K562 (cell line): ENCODE measurements at regions not wholly inside any gene's neighbourhood (a gene's known extent, or its start where the extent isn't known, plus 50 kb on each side); places are given as distances from the start of the nearest gene placed in this dataset.

Experiments used
- ATAC-seq: fragments of 200-7000 bp; cut with Tn5 transposase; 3 replicates; pipeline ENCODE4 v1.9.1; 2020; ENCODE audit warnings: moderate library complexity
- BruUV-seq: library from RNA; stranded (reverse); fragments of 400-500 nt; replicated peaks from 2 replicates; lab custom pipeline; 2021; lab: Mats Ljungman, UMichigan
- CTCF ChIA-PET: fragments of 300-600 bp; formaldehyde crosslinking; extraction: SDS; loops from one replicate; lab custom pipeline; 2021; ENCODE audit warnings: low intra/inter-chr PET ratio; lab: Yijun Ruan, JAX
- POLR2A ChIA-PET: fragments of 300-600, 350-650 bp; sonication (Branson Sonifier 250); formaldehyde crosslinking; extraction: SDS; loops from one replicate; lab custom pipeline; 2021; ENCODE audit warnings: antibody characterized with exemption, inconsistent platforms; lab: Yijun Ruan, JAX
- DNase-seq, 4 experiments: peaks; one replicate each; pipeline versions ENCODE4 v3.0.0 to v3.0.0-alpha.2; 2011 to 2018; ENCODE audit warnings: low spot score in 3 of 4, mixed read lengths in 3 of 4; ENCODE audit errors: extremely low read depth in 1 of 4
- FAIRE-seq: peaks from 2 replicates; lab custom pipeline; 2011; peaks lifted over from hg19 to GRCh38; lab: Jason Lieb, UNC
- H2AFZ ChIP-seq: 2 replicates; pipeline ENCODE4 v1.6.0; 2011; ENCODE audit warnings: low read depth, low read length, control low read depth, inconsistent platforms
- H3K27ac ChIP-seq: fragments of 200-600 bp; 3 replicates; pipeline ENCODE4 v1.8.0; 2011; ENCODE audit warnings: low read depth, mild to moderate bottlenecking, control low read depth, inconsistent platforms, low read length, moderate library complexity, mixed read lengths; ENCODE audit errors: extremely low read depth
- H3K27me3 ChIP-seq, 2 experiments: fragments of 300-600 bp in 1 of 2; 2 replicates in 1 of 2; 3 replicates in 1 of 2; pipeline versions ENCODE4 v1.6.0 to v1.8.0; 2011; ENCODE audit warnings: inconsistent platforms in 2 of 2, low read length in 2 of 2, mild to moderate bottlenecking in 1 of 2, mixed read lengths in 1 of 2, moderate library complexity in 1 of 2; ENCODE audit not compliant: control insufficient read depth in 2 of 2, insufficient read depth in 2 of 2
- H3K36me3 ChIP-seq: fragments of 300-600 bp; 3 replicates; pipeline ENCODE4 v1.8.0; 2011; ENCODE audit warnings: mild to moderate bottlenecking, low read length, inconsistent platforms; ENCODE audit not compliant: control insufficient read depth, insufficient read depth
- H3K4me1 ChIP-seq, 2 experiments: fragments of 200-600 bp in 1 of 2; replicated peaks in 1 of 2; 2 replicates in 1 of 2; 3 replicates in 1 of 2; pipeline versions ENCODE4 v1.5.1 to v1.8.0; 2011; ENCODE audit warnings: inconsistent platforms in 2 of 2, low read length in 2 of 2, mild to moderate bottlenecking in 1 of 2, mixed read lengths in 1 of 2, moderate library complexity in 1 of 2; ENCODE audit not compliant: control insufficient read depth in 2 of 2, insufficient read depth in 2 of 2
- H3K4me2 ChIP-seq: 2 replicates; pipeline ENCODE4 v1.6.1; 2011; ENCODE audit warnings: low read length, control low read depth, inconsistent platforms, mixed read lengths; ENCODE audit not compliant: insufficient read depth
- H3K4me3 ChIP-seq: fragments of 200-600 bp; sonication (generic), shearing (Covaris generic); 2 replicates; pipeline ENCODE4 v1.5.1; 2016; ENCODE audit warnings: control low read depth, inconsistent platforms
- H3K79me2 ChIP-seq: fragments of 200-600 bp; 3 replicates; pipeline ENCODE4 v1.8.0; 2011; ENCODE audit warnings: low read length, inconsistent platforms; ENCODE audit not compliant: control insufficient read depth, insufficient read depth
- H3K9ac ChIP-seq, 2 experiments: 2 replicates each; pipeline versions ENCODE4 v1.6.0 to v1.6.1; 2011; ENCODE audit warnings: low read depth in 2 of 2, low read length in 2 of 2, control low read depth in 1 of 2, inconsistent platforms in 1 of 2, mild to moderate bottlenecking in 1 of 2, mixed read lengths in 1 of 2; ENCODE audit not compliant: insufficient read depth in 1 of 2
- H3K9me1 ChIP-seq: one replicate; pipeline ENCODE4 v1.6.0; 2011; ENCODE audit warnings: inconsistent platforms, mild to moderate bottlenecking, low read length, moderate library complexity; ENCODE audit not compliant: control insufficient read depth, insufficient read depth
- H3K9me3 ChIP-seq: replicated peaks from 2 replicates; pipeline ENCODE4 v1.5.1; 2011; ENCODE audit warnings: low read depth, low read length, inconsistent platforms; ENCODE audit not compliant: control insufficient read depth, insufficient read depth
- H4K20me1 ChIP-seq: replicated peaks from 2 replicates; pipeline ENCODE4 v1.6.1; 2011; ENCODE audit warnings: low read length, inconsistent platforms, mixed read lengths; ENCODE audit not compliant: control insufficient read depth, insufficient read depth
- ARID2 ChIP-seq: fragments of 450-650 bp; IDR thresholded peaks from 2 replicates; pipeline ENCODE4 v1.6.1; 2017; ENCODE audit warnings: antibody characterized with exemption, mild to moderate bottlenecking
- FIP1L1 ChIP-seq: fragments of 200-400 bp; formaldehyde crosslinking; IDR thresholded peaks from 2 replicates; pipeline ENCODE4 v1.6.1; 2018; ENCODE audit warnings: mild to moderate bottlenecking, low read depth, low read length; ENCODE audit not compliant: poor library complexity, severe bottlenecking
- HNRNPK ChIP-seq: fragments of 200-400 bp; formaldehyde crosslinking; IDR thresholded peaks from one replicate; pipeline ENCODE4 v1.6.1; 2018; ENCODE audit warnings: mild to moderate bottlenecking, low read depth, low read length; ENCODE audit not compliant: poor library complexity, severe bottlenecking
- MEIS2 ChIP-seq: fragments of 450-650 bp; IDR thresholded peaks from 2 replicates; pipeline ENCODE4 v1.6.1; 2014; ENCODE audit warnings: mild to moderate bottlenecking; ENCODE audit not compliant: partially characterized antibody
- NR2C1 ChIP-seq, 2 experiments: fragments of 450-650 bp; IDR thresholded peaks; 2 replicates each; pipeline ENCODE4 v1.6.1; 2017; ENCODE audit warnings: mild to moderate bottlenecking in 2 of 2, antibody characterized with exemption in 1 of 2, inconsistent platforms in 1 of 2, missing compliant biosample characterization in 1 of 2, missing genetic modification characterization in 1 of 2
- PCBP2 ChIP-seq: fragments of 200-400 bp; formaldehyde crosslinking; IDR thresholded peaks from 2 replicates; pipeline ENCODE4 v1.6.1; 2018; ENCODE audit warnings: low read length, low read depth, mild to moderate bottlenecking, moderate library complexity; ENCODE audit not compliant: poor library complexity, severe bottlenecking
- SMC3 ChIP-seq: conservative IDR thresholded peaks from 2 replicates; pipeline ENCODE4 v1.6.1; 2011; ENCODE audit warnings: low read depth, low read length, improper control_type of control experiment; ENCODE audit not compliant: insufficient read depth
- THRB ChIP-seq: fragments of 450-650 bp; formaldehyde crosslinking; conservative IDR thresholded peaks from 2 replicates; pipeline ENCODE4 v1.4.0; 2022; ENCODE audit warnings: mild to moderate bottlenecking, missing genetic modification characterization
- VEZF1 ChIP-seq: fragments of 200-800 bp; sonication (Bioruptor generic); IDR thresholded peaks from 2 replicates; pipeline ENCODE4 v1.6.1; 2017; ENCODE audit warnings: missing genetic modification characterization, missing compliant biosample characterization
- XRCC5 ChIP-seq: fragments of 200-400 bp; formaldehyde crosslinking; IDR thresholded peaks from 2 replicates; pipeline ENCODE4 v1.6.1; 2017; ENCODE audit warnings: low read depth, mild to moderate bottlenecking, low read length
- ZNF316 ChIP-seq: fragments of 450-650 bp; IDR thresholded peaks from 2 replicates; pipeline ENCODE4 v1.6.1; 2016
- WGBS: fragments of 100-300 bp; shearing (Covaris generic); methylation state at CpG from one replicate; pipeline ENCODE4 v1.1.6; 2016; ENCODE audit warnings: low coverage, mixed read lengths; ENCODE audit not compliant: insufficient coverage; ENCODE audit errors: missing lambda C conversion rate; 5-methylcytosine and 5-hydroxymethylcytosine counted together
- in situ Hi-C: fragments of 300-500 bp; cut with MboI; formaldehyde crosslinking; loops from 4 replicates; pipeline ENCODE4 v1.15.0; 2018; ENCODE audit warnings: inconsistent platforms, mixed read lengths
- intact Hi-C: fragments of 100-400 bp; cut with micrococcal nuclease; formaldehyde crosslinking; loops from 2 replicates; pipeline ENCODE4 v1.14.2; 2022

GRCh38 chr7:25807086-25807611 is 344.8 kb upstream of the NFE2L3 start:
- no peaks in the 10 kb centered on the region for H3K4me1 ChIP-seq
- H3K9ac ChIP-seq: no peak overlapping the region
- no peak for ATAC-seq
- ChIA-PET POLR2A (interaction anchor here (1.2 to 1.3 kb wide), 2 partner anchors 9 to 11 kb away, joined by 3 to 4 read pairs; no protein-coding TSS in a partner anchor), CTCF (no interaction called here)
- H3K27me3 ChIP-seq: peaks cover 10 to 14% of the 10 kb centered on the region in 2 experiments
- no peaks in the 10 kb centered on the region for H4K20me1 ChIP-seq
- no peak overlapping the region for H3K4me2 ChIP-seq
- FAIRE-seq: no peak
- no peak for DNase-seq
- BruUV-seq: no TSS peak
- no peaks in the 10 kb centered on the region for H3K9me1 ChIP-seq
- intact Hi-C loops: no loop called here
- WGBS: no CpG with 5 or more reads among the region's 1 CpG
- no peaks in the 10 kb centered on the region for H3K9me3 ChIP-seq
- no peak overlapping the region for H2AFZ ChIP-seq
- no peaks in the 10 kb centered on the region for H3K79me2 ChIP-seq
- H3K27ac ChIP-seq: no peak overlapping the region
- no peaks in the 10 kb centered on the region for H3K36me3 ChIP-seq
- TF ChIP-seq PCBP2 (peak; percentile 85), HNRNPK (peak; percentile 71), THRB (CRISPR knock-in tag) (no peak), ZNF316 (no peak), FIP1L1 (no peak), SMC3 (no peak), MEIS2 (no peak), XRCC5 (no peak), VEZF1 (CRISPR knock-in tag) (peak; percentile 31; the same call in 1 of the 2 replicates), NR2C1 (IDR thresholded peaks at IDR 0.05) (no peak), NR2C1 (tag; IDR thresholded peaks at IDR 0.05) (no peak), ARID2 (no peak)
- in situ Hi-C loops: no loop called here
- no peak overlapping the region for H3K4me3 ChIP-seq
